NCI-H2081 (cell line): ENCODE measurements at regions not wholly inside any gene's neighbourhood (a gene's known extent, or its start where the extent isn't known, plus 50 kb on each side); places are given as distances from the start of the nearest gene placed in this dataset.
"Not testable (repeated sequence)": the region's sequence is repeated elsewhere in the genome, so short reads cannot be mapped to it uniquely, and the experiment has no call there.

ENCODE experiments used
- DNase-seq, 2 experiments: peaks; one replicate each; lab custom pipeline; 2025; lab: John Stamatoyannopoulos, UW

- no peak for DNase-seq
Measured at GRCh38 chr2:234189786-234190300, 139.3 kb downstream of the SPP2 start.

- DNase-seq, result no peak
Measured at GRCh38 chr2:234189230-234189629, 138.7 kb downstream of the SPP2 start.

- DNase-seq, result no peak
Measured at GRCh38 chr2:234187646-234188174, 137.2 kb downstream of the SPP2 start.

- no peak for DNase-seq
Measured at GRCh38 chr2:234181121-234181520, 130.6 kb downstream of the SPP2 start.

- no peak for DNase-seq
Measured at GRCh38 chr2:234179031-234179363, 128.5 kb downstream of the SPP2 start.

- DNase-seq, result no peak
Measured at GRCh38 chr2:234178330-234179030, 128.0 kb downstream of the SPP2 start.

- no peak for DNase-seq
Measured at GRCh38 chr2:234175649-234176048, 125.1 kb downstream of the SPP2 start.

- no peak for DNase-seq
Measured at GRCh38 chr2:234174742-234175141, 124.2 kb downstream of the SPP2 start.

GRCh38 chr2:234172532-234172931 is 122.0 kb downstream of the SPP2 start:
- no peak for DNase-seq

GRCh38 chr2:234172066-234172465 is 121.6 kb downstream of the SPP2 start:
- DNase-seq, result no peak

GRCh38 chr2:234171666-234172065 is 121.2 kb downstream of the SPP2 start:
- DNase-seq, result no peak

- no peak for DNase-seq
Measured at GRCh38 chr2:234169674-234170073, 119.2 kb downstream of the SPP2 start.

GRCh38 chr2:234168605-234169570 is 118.4 kb downstream of the SPP2 start:
- not testable (repeated sequence) for DNase-seq

GRCh38 chr2:234166531-234166930 is 116.0 kb downstream of the SPP2 start:
- no peak for DNase-seq

GRCh38 chr2:234165421-234165820 is 114.9 kb downstream of the SPP2 start:
- no peak for DNase-seq

- no peak for DNase-seq
Measured at GRCh38 chr2:234164493-234165413, 114.3 kb downstream of the SPP2 start.

- DNase-seq, result no peak
Measured at GRCh38 chr2:234163510-234164045, 113.1 kb downstream of the SPP2 start.

- no peak for DNase-seq
Measured at GRCh38 chr2:234162861-234163260, 112.4 kb downstream of the SPP2 start.

GRCh38 chr2:234161932-234162331 is 111.4 kb downstream of the SPP2 start:
- no peak for DNase-seq

- no peak for DNase-seq
Measured at GRCh38 chr2:234158812-234159211, 108.3 kb downstream of the SPP2 start.

- no peak for DNase-seq
Measured at GRCh38 chr2:234157817-234158588, 107.5 kb downstream of the SPP2 start.
